ENCODE measurements at regions not wholly inside any gene's neighbourhood (a gene's known extent, or its start where the extent isn't known, plus 50 kb on each side); places are given as distances from the start of the nearest gene placed in this dataset.

DNA sequence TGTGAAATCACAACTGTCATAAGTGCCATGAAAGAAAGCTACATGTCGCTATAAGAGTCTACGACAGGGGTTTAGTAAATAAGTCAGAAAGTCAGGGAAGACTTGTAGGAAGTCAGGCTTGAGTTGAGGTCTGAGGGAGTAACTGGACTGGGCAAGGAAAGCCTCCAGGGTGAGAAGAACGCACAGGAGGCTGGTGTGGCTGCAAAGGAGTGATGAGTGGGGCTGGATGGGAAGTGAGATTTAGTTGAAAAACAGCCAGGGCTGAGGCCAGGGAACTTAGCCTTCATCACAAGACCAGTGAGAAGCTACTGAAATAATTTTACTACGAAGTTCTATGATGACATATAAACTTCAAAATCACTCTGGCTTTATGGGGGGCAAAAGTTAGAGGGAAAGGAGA lies 763.7 kb upstream of the PHF14 start:
- H2AFZ ChIP-seq (ENCODE audit: low read depth, low read length, poor library complexity, severe bottlenecking) = no peak overlapping the region
- TF ChIP-seq, protein P1, sequence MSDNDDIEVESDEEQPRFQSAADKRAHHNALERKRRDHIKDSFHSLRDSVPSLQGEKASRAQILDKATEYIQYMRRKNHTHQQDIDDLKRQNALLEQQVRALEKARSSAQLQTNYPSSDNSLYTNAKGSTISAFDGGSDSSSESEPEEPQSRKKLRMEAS (IDR thresholded peaks at IDR 0.05) = no peak
- TF ChIP-seq YY1 (IDR thresholded peaks at IDR 0.05; ENCODE audit: extremely low read depth, insufficient replicate concordance, low read depth, low read length) = no peak
- no peak for TF ChIP-seq EZH2 (IDR thresholded peaks at IDR 0.05)
- no peak for TF ChIP-seq JUND (IDR thresholded peaks at IDR 0.05)
- no peak for TF ChIP-seq SIN3A (IDR thresholded peaks at IDR 0.05; ENCODE audit: low read depth)
- TF ChIP-seq EZH2phosphoT487 (IDR thresholded peaks at IDR 0.05; ENCODE audit: borderline replicate concordance) = no peak
- no peak for TF ChIP-seq ZNF274 (IDR thresholded peaks at IDR 0.05; ENCODE audit: low read depth, low read length)
- TF ChIP-seq, protein P2, sequence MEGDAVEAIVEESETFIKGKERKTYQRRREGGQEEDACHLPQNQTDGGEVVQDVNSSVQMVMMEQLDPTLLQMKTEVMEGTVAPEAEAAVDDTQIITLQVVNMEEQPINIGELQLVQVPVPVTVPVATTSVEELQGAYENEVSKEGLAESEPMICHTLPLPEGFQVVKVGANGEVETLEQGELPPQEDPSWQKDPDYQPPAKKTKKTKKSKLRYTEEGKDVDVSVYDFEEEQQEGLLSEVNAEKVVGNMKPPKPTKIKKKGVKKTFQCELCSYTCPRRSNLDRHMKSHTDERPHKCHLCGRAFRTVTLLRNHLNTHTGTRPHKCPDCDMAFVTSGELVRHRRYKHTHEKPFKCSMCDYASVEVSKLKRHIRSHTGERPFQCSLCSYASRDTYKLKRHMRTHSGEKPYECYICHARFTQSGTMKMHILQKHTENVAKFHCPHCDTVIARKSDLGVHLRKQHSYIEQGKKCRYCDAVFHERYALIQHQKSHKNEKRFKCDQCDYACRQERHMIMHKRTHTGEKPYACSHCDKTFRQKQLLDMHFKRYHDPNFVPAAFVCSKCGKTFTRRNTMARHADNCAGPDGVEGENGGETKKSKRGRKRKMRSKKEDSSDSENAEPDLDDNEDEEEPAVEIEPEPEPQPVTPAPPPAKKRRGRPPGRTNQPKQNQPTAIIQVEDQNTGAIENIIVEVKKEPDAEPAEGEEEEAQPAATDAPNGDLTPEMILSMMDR (IDR thresholded peaks at IDR 0.05 in 2 of 3, conservative IDR thresholded peaks at IDR 0.05 in 1 of 3; ENCODE audit: borderline replicate concordance in 1 of 3, insufficient read depth in 1 of 3, low read depth in 2 of 3, low read length in 2 of 3) = no peak
- no peak for TF ChIP-seq ELF1 (IDR thresholded peaks at IDR 0.05; ENCODE audit: borderline replicate concordance, low read depth)
- TF ChIP-seq SRF (IDR thresholded peaks at IDR 0.05; ENCODE audit: low read depth) = no peak
- no peak for TF ChIP-seq CEBPB (IDR thresholded peaks at IDR 0.05; ENCODE audit: low read depth)
- TF ChIP-seq, protein P3, sequence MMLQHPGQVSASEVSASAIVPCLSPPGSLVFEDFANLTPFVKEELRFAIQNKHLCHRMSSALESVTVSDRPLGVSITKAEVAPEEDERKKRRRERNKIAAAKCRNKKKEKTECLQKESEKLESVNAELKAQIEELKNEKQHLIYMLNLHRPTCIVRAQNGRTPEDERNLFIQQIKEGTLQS (IDR thresholded peaks at IDR 0.05) = no peak
- no peak for TF ChIP-seq RAD21 (IDR thresholded peaks at IDR 0.05; ENCODE audit: low read depth)

More for the DNA sequence above, 763.7 kb upstream of the PHF14 start:
- peaks cover 0 to 3% of the 10 kb centered on the region in 2 experiments; a peak in 2 of 4 replicates for H3K9me3 ChIP-seq (ENCODE audit: control insufficient read depth in 1 of 2, insufficient read depth in 1 of 2, low read depth in 1 of 2, low read length in 2 of 2)
- H3K9me2 ChIP-seq (ENCODE audit: insufficient read depth) = no peaks in the 10 kb centered on the region
- H3K4me3 ChIP-seq (replicated peaks in 1 of 2; ENCODE audit: low read depth in 1 of 2, low read length in 2 of 2) = no peak overlapping the region
- no peaks in the 10 kb centered on the region for H4K20me1 ChIP-seq (ENCODE audit: insufficient read depth)
- DNase-seq (ENCODE audit: low read depth, low spot score) (no peak), ATAC-seq (no peak)
- H3K4me2 ChIP-seq (ENCODE audit: low read length) = no peak overlapping the region
- RAD21 ChIA-PET (ENCODE audit: low non-redundant PET in 1 of 2, low total read pairs in 2 of 2, uncharacterized antibody in 2 of 2, unreplicated experiment in 2 of 2) = no interaction called here
- CTCF ChIA-PET = no interaction called here
- intact Hi-C loops (cut with micrococcal nuclease) = no loop called here
- no peaks in the 10 kb centered on the region for H3K79me2 ChIP-seq (ENCODE audit: insufficient read depth, low read length)
- no peaks in the 10 kb centered on the region for H3K36me3 ChIP-seq (ENCODE audit: control insufficient read depth in 1 of 2, insufficient read depth in 2 of 2, low read length in 2 of 2)
- POLR2A ChIA-PET = no interaction called here
- no TSS peak for BruUV-seq (replicated peaks)
- no peaks in the 10 kb centered on the region for H3K27me3 ChIP-seq (ENCODE audit: insufficient read depth, low read length)
- no peak overlapping the region for H3K27ac ChIP-seq (ENCODE audit: low read depth, low read length)
- H3K4me1 ChIP-seq (ENCODE audit: control insufficient read depth in 1 of 2, insufficient read depth in 2 of 2, low read length in 2 of 2) = no peaks in the 10 kb centered on the region
- H3K9ac ChIP-seq (ENCODE audit: low read length) = no peak overlapping the region
